ENCODE measurements at regions not wholly inside any gene's neighbourhood (a gene's known extent, or its start where the extent isn't known, plus 50 kb on each side); places are given as distances from the start of the nearest gene placed in this dataset.

DNA sequence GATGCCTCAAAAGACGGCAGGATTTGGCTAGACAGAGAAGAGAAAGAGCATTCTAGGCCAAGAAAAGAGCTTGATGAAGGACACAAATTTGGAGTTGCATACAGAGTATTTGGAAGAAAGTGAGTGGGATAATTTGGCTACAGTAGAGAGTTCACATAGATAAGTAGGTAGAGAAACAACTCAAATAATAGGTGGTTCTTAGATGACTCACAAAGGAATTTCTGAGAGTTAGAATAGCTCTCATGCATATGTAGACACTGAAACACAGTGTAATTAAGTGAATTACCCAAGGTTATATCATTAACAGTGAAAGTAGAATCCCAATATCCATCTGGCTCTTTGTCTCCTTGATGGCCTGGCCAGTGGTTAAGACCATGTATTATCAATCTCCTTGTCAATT is 228.6 kb upstream of the DDI1 start:
- TF ChIP-seq, protein P1, sequence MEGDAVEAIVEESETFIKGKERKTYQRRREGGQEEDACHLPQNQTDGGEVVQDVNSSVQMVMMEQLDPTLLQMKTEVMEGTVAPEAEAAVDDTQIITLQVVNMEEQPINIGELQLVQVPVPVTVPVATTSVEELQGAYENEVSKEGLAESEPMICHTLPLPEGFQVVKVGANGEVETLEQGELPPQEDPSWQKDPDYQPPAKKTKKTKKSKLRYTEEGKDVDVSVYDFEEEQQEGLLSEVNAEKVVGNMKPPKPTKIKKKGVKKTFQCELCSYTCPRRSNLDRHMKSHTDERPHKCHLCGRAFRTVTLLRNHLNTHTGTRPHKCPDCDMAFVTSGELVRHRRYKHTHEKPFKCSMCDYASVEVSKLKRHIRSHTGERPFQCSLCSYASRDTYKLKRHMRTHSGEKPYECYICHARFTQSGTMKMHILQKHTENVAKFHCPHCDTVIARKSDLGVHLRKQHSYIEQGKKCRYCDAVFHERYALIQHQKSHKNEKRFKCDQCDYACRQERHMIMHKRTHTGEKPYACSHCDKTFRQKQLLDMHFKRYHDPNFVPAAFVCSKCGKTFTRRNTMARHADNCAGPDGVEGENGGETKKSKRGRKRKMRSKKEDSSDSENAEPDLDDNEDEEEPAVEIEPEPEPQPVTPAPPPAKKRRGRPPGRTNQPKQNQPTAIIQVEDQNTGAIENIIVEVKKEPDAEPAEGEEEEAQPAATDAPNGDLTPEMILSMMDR (IDR thresholded peaks at IDR 0.05; ENCODE audit: borderline replicate concordance, extremely low read depth, low read length, poor library complexity, severe bottlenecking) = no peak
- TF ChIP-seq EZH2 (IDR thresholded peaks at IDR 0.05; ENCODE audit: borderline replicate concordance, low read depth, low read length, severe bottlenecking) = no peak

Data from DND-41 (cell line).